ENCODE measurements at regions not wholly inside any gene's neighbourhood (a gene's known extent, or its start where the extent isn't known, plus 50 kb on each side); places are given as distances from the start of the nearest gene placed in this dataset.

DNA sequence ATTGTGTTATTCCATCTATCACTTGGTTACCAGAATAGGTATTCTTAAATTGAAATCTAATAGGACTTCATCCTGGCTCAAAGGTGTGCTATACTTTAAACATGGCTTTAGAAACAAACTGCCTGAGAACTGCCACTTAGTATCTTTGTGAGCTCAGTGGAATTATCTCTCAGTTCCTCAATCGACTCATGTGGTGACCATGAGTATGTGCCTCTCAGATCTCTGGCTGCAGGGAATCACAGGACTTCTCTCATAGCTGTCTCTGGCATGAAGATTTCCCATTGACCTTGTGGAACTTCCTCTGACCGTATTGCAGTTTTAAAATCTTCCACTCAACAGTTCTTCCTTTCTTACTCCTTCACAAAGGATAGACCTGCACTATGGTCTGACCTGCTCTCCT is 681.9 kb upstream of the BOD1L1 start:
- H3K27ac ChIP-seq (ENCODE audit: low read length): no peak overlapping the region
- no peak overlapping the region for H3K4me3 Mint-ChIP-seq
- TF ChIP-seq, protein P1, sequence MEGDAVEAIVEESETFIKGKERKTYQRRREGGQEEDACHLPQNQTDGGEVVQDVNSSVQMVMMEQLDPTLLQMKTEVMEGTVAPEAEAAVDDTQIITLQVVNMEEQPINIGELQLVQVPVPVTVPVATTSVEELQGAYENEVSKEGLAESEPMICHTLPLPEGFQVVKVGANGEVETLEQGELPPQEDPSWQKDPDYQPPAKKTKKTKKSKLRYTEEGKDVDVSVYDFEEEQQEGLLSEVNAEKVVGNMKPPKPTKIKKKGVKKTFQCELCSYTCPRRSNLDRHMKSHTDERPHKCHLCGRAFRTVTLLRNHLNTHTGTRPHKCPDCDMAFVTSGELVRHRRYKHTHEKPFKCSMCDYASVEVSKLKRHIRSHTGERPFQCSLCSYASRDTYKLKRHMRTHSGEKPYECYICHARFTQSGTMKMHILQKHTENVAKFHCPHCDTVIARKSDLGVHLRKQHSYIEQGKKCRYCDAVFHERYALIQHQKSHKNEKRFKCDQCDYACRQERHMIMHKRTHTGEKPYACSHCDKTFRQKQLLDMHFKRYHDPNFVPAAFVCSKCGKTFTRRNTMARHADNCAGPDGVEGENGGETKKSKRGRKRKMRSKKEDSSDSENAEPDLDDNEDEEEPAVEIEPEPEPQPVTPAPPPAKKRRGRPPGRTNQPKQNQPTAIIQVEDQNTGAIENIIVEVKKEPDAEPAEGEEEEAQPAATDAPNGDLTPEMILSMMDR (IDR thresholded peaks at IDR 0.05): no peak
- ATAC-seq (no peak), DNase-seq (no peak)
- H3K36me3 ChIP-seq (ENCODE audit: control insufficient read depth, insufficient read depth, low read length): no peaks in the 10 kb centered on the region
- H3K9me3 Mint-ChIP-seq: peaks cover 3 to 4% of the 10 kb centered on the region in 2 donors
- H3K4me3 ChIP-seq (ENCODE audit: low read length): no peak overlapping the region
- no peaks in the 10 kb centered on the region for H3K27me3 Mint-ChIP-seq (ENCODE audit: low read depth in 2 of 2)
- H3K27me3 ChIP-seq (ENCODE audit: control insufficient read depth, insufficient read depth, low read length): no peaks in the 10 kb centered on the region
- intact Hi-C loops (cut with micrococcal nuclease): no loop called here
- no peaks in the 10 kb centered on the region for H3K4me1 ChIP-seq (ENCODE audit: control insufficient read depth, insufficient read depth, low read length)
- H3K9me3 ChIP-seq (ENCODE audit: control insufficient read depth, insufficient read depth, low read length): no peaks in the 10 kb centered on the region
- peaks cover 6% of the 10 kb centered on the region for H3K36me3 Mint-ChIP-seq
- H3K4me1 Mint-ChIP-seq: no peaks in the 10 kb centered on the region
- 77% methylated on average over 2 of the region's 2 CpGs for WGBS (ENCODE audit: insufficient coverage)
- H3K27ac Mint-ChIP-seq: no peak overlapping the region

DNA sequence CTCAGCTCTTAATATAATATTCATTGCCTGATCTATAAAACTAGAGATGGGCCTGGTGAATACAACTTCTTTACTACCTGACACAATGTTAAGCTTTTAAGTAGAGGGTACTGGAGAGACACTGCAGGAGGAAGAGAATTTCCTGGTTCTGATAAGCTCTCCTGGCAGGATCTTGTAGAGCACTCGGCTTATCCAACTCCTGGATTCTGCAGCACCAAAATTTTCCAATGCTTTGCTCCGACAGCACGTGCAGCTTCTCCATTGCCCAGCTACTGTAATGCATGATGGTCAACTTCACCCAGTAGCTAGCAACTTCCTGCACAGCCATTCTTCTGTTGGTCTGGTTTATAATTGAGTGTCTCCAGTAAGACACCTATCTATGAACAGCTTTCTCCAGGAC is 686.2 kb upstream of the BOD1L1 start:
- no peaks in the 10 kb centered on the region for H3K36me3 Mint-ChIP-seq
- peaks cover 2 to 9% of the 10 kb centered on the region in 2 donors for H3K9me3 Mint-ChIP-seq
- no peaks in the 10 kb centered on the region for H3K4me1 Mint-ChIP-seq
- 88% methylated on average over 3 of the region's 3 CpGs for WGBS (ENCODE audit: insufficient coverage)
- Histone ChIP-seq H3K27ac (ENCODE audit: low read length) (no peak overlapping the region), H3K4me3 (ENCODE audit: low read length) (no peak overlapping the region), H3K4me1 (ENCODE audit: control insufficient read depth, insufficient read depth, low read length) (no peaks in the 10 kb centered on the region), H3K27me3 (ENCODE audit: control insufficient read depth, insufficient read depth, low read length) (no peaks in the 10 kb centered on the region), H3K9me3 (ENCODE audit: control insufficient read depth, insufficient read depth, low read length) (no peaks in the 10 kb centered on the region), H3K36me3 (ENCODE audit: control insufficient read depth, insufficient read depth, low read length) (no peaks in the 10 kb centered on the region)
- intact Hi-C loops (cut with micrococcal nuclease): no loop called here
- H3K27me3 Mint-ChIP-seq (ENCODE audit: low read depth in 2 of 2): no peaks in the 10 kb centered on the region
- ATAC-seq (no peak), DNase-seq (no peak)
- no peak overlapping the region for H3K4me3 Mint-ChIP-seq
- TF ChIP-seq, protein P1 (IDR thresholded peaks at IDR 0.05): no peak
- no peak overlapping the region for H3K27ac Mint-ChIP-seq

DNA sequence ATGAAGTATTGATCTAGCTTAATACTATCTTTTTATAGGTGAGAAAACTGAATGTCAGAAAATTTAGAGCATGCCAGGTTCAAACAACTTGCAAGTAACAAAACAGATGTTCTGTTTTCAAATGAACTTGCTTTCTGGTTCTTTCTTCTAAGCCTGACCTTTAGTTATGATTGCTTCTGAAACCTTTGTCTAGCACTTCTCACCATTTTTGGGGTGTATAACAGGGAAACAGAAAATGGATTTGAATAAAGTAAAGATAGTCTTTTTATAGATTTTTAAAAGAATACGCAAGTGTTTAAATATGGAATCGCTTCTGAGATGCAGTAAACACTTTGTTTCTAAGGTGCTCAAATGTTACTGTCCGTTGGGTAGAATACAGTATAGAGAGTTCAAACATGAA is 687.2 kb upstream of the CPEB2 start:
- H3K27me3 ChIP-seq (ENCODE audit: control insufficient read depth, insufficient read depth, low read length): no peaks in the 10 kb centered on the region
- ATAC-seq: no peak
- no peak overlapping the region for H3K27ac ChIP-seq (ENCODE audit: low read length)
- Mint-ChIP-seq H3K4me3 (no peak overlapping the region), H3K36me3 (no peaks in the 10 kb centered on the region), H3K9me3 (peaks cover 2 to 8% of the 10 kb centered on the region in 2 donors), H3K27ac (no peak overlapping the region), H3K4me1 (no peaks in the 10 kb centered on the region), H3K27me3 (ENCODE audit: low read depth in 2 of 2) (no peaks in the 10 kb centered on the region)
- WGBS (ENCODE audit: insufficient coverage): 79% methylated on average over 3 of the region's 3 CpGs
- intact Hi-C loops (cut with micrococcal nuclease): no loop called here
- TF ChIP-seq, protein P1 (IDR thresholded peaks at IDR 0.05): no peak
- no peak overlapping the region for H3K4me3 ChIP-seq (ENCODE audit: low read length)
- DNase-seq: no peak
- H3K4me1 ChIP-seq (ENCODE audit: control insufficient read depth, insufficient read depth, low read length): no peaks in the 10 kb centered on the region
- H3K9me3 ChIP-seq (ENCODE audit: control insufficient read depth, insufficient read depth, low read length): no peaks in the 10 kb centered on the region
- H3K36me3 ChIP-seq (ENCODE audit: control insufficient read depth, insufficient read depth, low read length): no peaks in the 10 kb centered on the region

DNA sequence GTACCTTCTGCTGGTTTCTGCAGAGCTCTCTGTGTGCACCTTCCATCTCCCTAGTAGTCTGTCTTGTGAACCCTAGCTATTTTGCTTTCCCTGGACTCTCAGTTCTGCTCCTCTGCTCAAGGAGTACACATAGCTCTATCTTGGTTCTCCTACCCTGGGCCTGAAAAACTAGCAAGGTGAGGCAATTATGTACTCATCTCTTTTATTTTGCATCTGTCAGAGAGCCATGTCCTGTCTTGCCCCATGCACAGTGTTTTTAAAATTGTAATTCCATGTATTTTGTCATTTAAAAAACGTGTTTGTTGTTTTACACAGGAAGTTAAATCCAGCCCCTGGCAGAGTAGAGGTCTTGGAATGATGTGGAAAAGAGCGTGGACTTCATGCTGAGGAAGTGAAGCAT is 684.9 kb upstream of the CPEB2 start:
- Histone ChIP-seq H3K9me3 (ENCODE audit: control insufficient read depth, insufficient read depth, low read length) (no peaks in the 10 kb centered on the region), H3K27ac (ENCODE audit: low read length) (no peak overlapping the region), H3K4me3 (ENCODE audit: low read length) (no peak overlapping the region), H3K27me3 (ENCODE audit: control insufficient read depth, insufficient read depth, low read length) (no peaks in the 10 kb centered on the region), H3K36me3 (ENCODE audit: control insufficient read depth, insufficient read depth, low read length) (no peaks in the 10 kb centered on the region), H3K4me1 (ENCODE audit: control insufficient read depth, insufficient read depth, low read length) (no peaks in the 10 kb centered on the region)
- Mint-ChIP-seq H3K9me3 (peaks cover 5 to 6% of the 10 kb centered on the region in 2 donors), H3K4me1 (no peaks in the 10 kb centered on the region), H3K27ac (no peak overlapping the region), H3K27me3 (ENCODE audit: low read depth in 2 of 2) (no peaks in the 10 kb centered on the region), H3K4me3 (no peak overlapping the region), H3K36me3 (no peaks in the 10 kb centered on the region)
- 80% methylated on average over 2 of the region's 2 CpGs for WGBS (ENCODE audit: insufficient coverage)
- intact Hi-C loops (cut with micrococcal nuclease): no loop called here
- DNase-seq (no peak), ATAC-seq (no peak)
- TF ChIP-seq, protein P1 (IDR thresholded peaks at IDR 0.05): no peak

Measured in natural killer cell (primary cell).